Lower leg skin (tissue), 3 donors: ENCODE measurements at regions not wholly inside any gene's neighbourhood (a gene's known extent, or its start where the extent isn't known, plus 50 kb on each side); places are given as distances from the start of the nearest gene placed in this dataset.

Experiments
- POLR2A ChIP-seq, 2 donors: fragments of 450-650 bp; IDR thresholded peaks; one replicate each; pipeline ENCODE4 v1.6.1; 2016 to 2017; ENCODE audit warnings: antibody characterized with exemption in 2 of 2, mild to moderate bottlenecking in 1 of 2, moderate library complexity in 1 of 2
- TF ChIP-seq, protein P1 (sequence below), 3 donors: fragments of 450-650 bp; IDR thresholded peaks; one replicate each; pipeline ENCODE4 v1.5.1; 2016; ENCODE audit warnings: antibody characterized with exemption in 3 of 3, mild to moderate bottlenecking in 3 of 3, moderate library complexity in 2 of 3

GRCh38 chr12:105598031-105598430 lies 267.5 kb downstream of the C12orf75 start:
- TF ChIP-seq POLR2A (IDR thresholded peaks at IDR 0.05) = no peak
- TF ChIP-seq, protein P1, sequence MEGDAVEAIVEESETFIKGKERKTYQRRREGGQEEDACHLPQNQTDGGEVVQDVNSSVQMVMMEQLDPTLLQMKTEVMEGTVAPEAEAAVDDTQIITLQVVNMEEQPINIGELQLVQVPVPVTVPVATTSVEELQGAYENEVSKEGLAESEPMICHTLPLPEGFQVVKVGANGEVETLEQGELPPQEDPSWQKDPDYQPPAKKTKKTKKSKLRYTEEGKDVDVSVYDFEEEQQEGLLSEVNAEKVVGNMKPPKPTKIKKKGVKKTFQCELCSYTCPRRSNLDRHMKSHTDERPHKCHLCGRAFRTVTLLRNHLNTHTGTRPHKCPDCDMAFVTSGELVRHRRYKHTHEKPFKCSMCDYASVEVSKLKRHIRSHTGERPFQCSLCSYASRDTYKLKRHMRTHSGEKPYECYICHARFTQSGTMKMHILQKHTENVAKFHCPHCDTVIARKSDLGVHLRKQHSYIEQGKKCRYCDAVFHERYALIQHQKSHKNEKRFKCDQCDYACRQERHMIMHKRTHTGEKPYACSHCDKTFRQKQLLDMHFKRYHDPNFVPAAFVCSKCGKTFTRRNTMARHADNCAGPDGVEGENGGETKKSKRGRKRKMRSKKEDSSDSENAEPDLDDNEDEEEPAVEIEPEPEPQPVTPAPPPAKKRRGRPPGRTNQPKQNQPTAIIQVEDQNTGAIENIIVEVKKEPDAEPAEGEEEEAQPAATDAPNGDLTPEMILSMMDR (IDR thresholded peaks at IDR 0.05) = no peak
